ENCODE measurements at regions not wholly inside any gene's neighbourhood (a gene's known extent, or its start where the extent isn't known, plus 50 kb on each side); places are given as distances from the start of the nearest gene placed in this dataset.

GRCh38 chr7:63112764-63113712, 885.6 kb upstream of the ZNF722 start:
- Histone ChIP-seq H3K4me1 (no peaks in the 10 kb centered on the region), H3K9me3 (peaks cover 3 to 17% of the 10 kb centered on the region in 2 donors), H3K27ac (no peak overlapping the region), H3K4me3 (no peak overlapping the region), H3K36me3 (no peaks in the 10 kb centered on the region), H3K27me3 (no peaks in the 10 kb centered on the region)
- WGBS, 2 donors (ENCODE audit: low coverage in 1 of 2) = 89% methylated on average over 32 of the region's 36 CpGs; no CpG with 5 or more reads in 1 of the 2 donors
- TF ChIP-seq CTCF (IDR thresholded peaks at IDR 0.05) (no peak), POLR2A (IDR thresholded peaks at IDR 0.05) (no peak), POLR2AphosphoS5 (IDR thresholded peaks at IDR 0.05) (no peak), EP300 (IDR thresholded peaks at IDR 0.05; ENCODE audit: low read depth) (no peak)
- intact Hi-C loops (cut with DNase I; ENCODE audit: low total_unique reads) = no loop called here
- in situ Hi-C loops (cut with MboI; ENCODE audit: low pct_ligation_motif_present in 1 of 4, low pct_unique_long_range_greater_than_20kb in 1 of 4, low sequenced_read_pairs in 3 of 4) = no loop called here
- DNase-seq = no peak

- Histone ChIP-seq H3K27me3 (no peaks in the 10 kb centered on the region), H3K4me1 (no peaks in the 10 kb centered on the region), H3K9me3 (peaks cover 3 to 17% of the 10 kb centered on the region in 2 donors), H3K27ac (no peak overlapping the region), H3K36me3 (no peaks in the 10 kb centered on the region), H3K4me3 (no peak overlapping the region)
- DNase-seq = no peak
- TF ChIP-seq CTCF (IDR thresholded peaks at IDR 0.05) (no peak), POLR2A (IDR thresholded peaks at IDR 0.05) (no peak), POLR2AphosphoS5 (IDR thresholded peaks at IDR 0.05) (no peak)
- WGBS, 2 donors (ENCODE audit: low coverage in 1 of 2) = 87% methylated on average over 24 of the region's 33 CpGs; no CpG with 5 or more reads in 1 of the 2 donors
- intact Hi-C loops (cut with DNase I; ENCODE audit: low total_unique reads) = no loop called here
- in situ Hi-C loops (cut with MboI; ENCODE audit: low pct_ligation_motif_present in 1 of 4, low pct_unique_long_range_greater_than_20kb in 1 of 4, low sequenced_read_pairs in 3 of 4) = no loop called here
These were observed 884.9 kb upstream of the ZNF722 start for GRCh38 chr7:63113713-63114285.

- H3K9me3 ChIP-seq = peaks cover 3 to 17% of the 10 kb centered on the region in 2 donors
These were observed 884.2 kb upstream of the ZNF722 start for GRCh38 chr7:63114371-63114985.

More at GRCh38 chr7:63114371-63114985, 884.2 kb upstream of the ZNF722 start:
- in situ Hi-C loops (cut with MboI; ENCODE audit: low pct_ligation_motif_present in 1 of 4, low pct_unique_long_range_greater_than_20kb in 1 of 4, low sequenced_read_pairs in 3 of 4) = no loop called here
- H3K27ac ChIP-seq = no peak overlapping the region
- H3K4me3 ChIP-seq = no peak overlapping the region
- no peaks in the 10 kb centered on the region for H3K4me1 ChIP-seq
- H3K36me3 ChIP-seq = no peaks in the 10 kb centered on the region
- TF ChIP-seq CTCF (IDR thresholded peaks at IDR 0.05) (no peak), EP300 (IDR thresholded peaks at IDR 0.05; ENCODE audit: low read depth) (no peak), POLR2AphosphoS5 (IDR thresholded peaks at IDR 0.05) (no peak), POLR2A (IDR thresholded peaks at IDR 0.05) (no peak)
- DNase-seq = no peak
- WGBS, 2 donors (ENCODE audit: low coverage in 1 of 2) = 90% methylated on average over 56 of the region's 56 CpGs; no CpG with 5 or more reads in 1 of the 2 donors
- intact Hi-C loops (cut with DNase I; ENCODE audit: low total_unique reads) = no loop called here
- no peaks in the 10 kb centered on the region for H3K27me3 ChIP-seq

Small RNAs in the stretch of these regions (small RNA-seq; reads per million reads assigned to genes)
- 0 reads per million in 4 donors for gene RNU6-417P
